ENCODE measurements at regions not wholly inside any gene's neighbourhood (a gene's known extent, or its start where the extent isn't known, plus 50 kb on each side); places are given as distances from the start of the nearest gene placed in this dataset.
"Not testable (repeated sequence)": the region's sequence is repeated elsewhere in the genome, so short reads cannot be mapped to it uniquely, and the experiment has no call there.

GRCh38 chr6:67971812-67972211, 663.3 kb upstream of the ADGRB3 start:
- Histone ChIP-seq H3K4me1 (ENCODE audit: control insufficient read depth in 3 of 3, insufficient read depth in 3 of 3, low read length in 3 of 3) (no peaks in the 10 kb centered on the region), H3K4me3 (ENCODE audit: low read length in 3 of 3) (no peak overlapping the region), H3K27me3 (ENCODE audit: control insufficient read depth in 3 of 3, insufficient read depth in 3 of 3, low read length in 3 of 3) (no peaks in the 10 kb centered on the region), H3K9me3 (ENCODE audit: control insufficient read depth in 3 of 3, low read length in 3 of 3) (no peaks in the 10 kb centered on the region), H3K36me3 (ENCODE audit: control insufficient read depth in 3 of 3, insufficient read depth in 3 of 3, low read length in 3 of 3) (no peaks in the 10 kb centered on the region), H3K27ac (ENCODE audit: low read depth, low read length) (no peak overlapping the region), H3K9ac (ENCODE audit: low read depth in 1 of 3, low read length in 3 of 3) (no peak overlapping the region)

GRCh38 chr6:67966830-67967229, 668.3 kb upstream of the ADGRB3 start:
- no peaks in the 10 kb centered on the region for H3K27me3 ChIP-seq (ENCODE audit: control insufficient read depth in 3 of 3, insufficient read depth in 3 of 3, low read length in 3 of 3)
- H3K36me3 ChIP-seq (ENCODE audit: control insufficient read depth in 3 of 3, insufficient read depth in 3 of 3, low read length in 3 of 3) = no peaks in the 10 kb centered on the region

GRCh38 chr6:67956352-67956751, 678.7 kb upstream of the ADGRB3 start:
- Histone ChIP-seq H3K9ac (ENCODE audit: low read depth in 1 of 3, low read length in 3 of 3) (no peak overlapping the region), H3K27ac (ENCODE audit: low read depth, low read length) (no peak overlapping the region), H3K4me3 (ENCODE audit: low read length in 3 of 3) (no peak overlapping the region), H3K9me3 (ENCODE audit: control insufficient read depth in 3 of 3, low read length in 3 of 3) (peaks cover 0 to 2% (median 0%) of the 10 kb centered on the region in 3 donors), H3K36me3 (ENCODE audit: control insufficient read depth in 3 of 3, insufficient read depth in 3 of 3, low read length in 3 of 3) (no peaks in the 10 kb centered on the region), H3K27me3 (ENCODE audit: control insufficient read depth in 3 of 3, insufficient read depth in 3 of 3, low read length in 3 of 3) (no peaks in the 10 kb centered on the region), H3K4me1 (ENCODE audit: control insufficient read depth in 3 of 3, insufficient read depth in 3 of 3, low read length in 3 of 3) (no peaks in the 10 kb centered on the region)

More at GRCh38 chr6:67966830-67967229, 668.3 kb upstream of the ADGRB3 start:
- H3K4me3 ChIP-seq (ENCODE audit: low read length in 3 of 3) = no peak overlapping the region
- no peak overlapping the region for H3K9ac ChIP-seq (ENCODE audit: low read depth in 1 of 3, low read length in 3 of 3)
- no peak overlapping the region for H3K27ac ChIP-seq (ENCODE audit: low read depth, low read length)
- no peaks in the 10 kb centered on the region for H3K9me3 ChIP-seq (ENCODE audit: control insufficient read depth in 3 of 3, low read length in 3 of 3)
- no peaks in the 10 kb centered on the region for H3K4me1 ChIP-seq (ENCODE audit: control insufficient read depth in 3 of 3, insufficient read depth in 3 of 3, low read length in 3 of 3)

GRCh38 chr6:67952948-67953347, 682.1 kb upstream of the ADGRB3 start:
- H3K9me3 ChIP-seq (ENCODE audit: control insufficient read depth in 3 of 3, low read length in 3 of 3) = peaks cover 0 to 2% (median 0%) of the 10 kb centered on the region in 3 donors
- H3K9ac ChIP-seq (ENCODE audit: low read depth in 1 of 3, low read length in 3 of 3) = no peak overlapping the region
- no peak overlapping the region for H3K4me3 ChIP-seq (ENCODE audit: low read length in 3 of 3)
- no peaks in the 10 kb centered on the region for H3K36me3 ChIP-seq (ENCODE audit: control insufficient read depth in 3 of 3, insufficient read depth in 3 of 3, low read length in 3 of 3)
- no peaks in the 10 kb centered on the region for H3K4me1 ChIP-seq (ENCODE audit: control insufficient read depth in 3 of 3, insufficient read depth in 3 of 3, low read length in 3 of 3)
- H3K27me3 ChIP-seq (ENCODE audit: control insufficient read depth in 3 of 3, insufficient read depth in 3 of 3, low read length in 3 of 3) = no peaks in the 10 kb centered on the region
- H3K27ac ChIP-seq (ENCODE audit: low read depth, low read length) = no peak overlapping the region

GRCh38 chr6:67952121-67952520, 683.0 kb upstream of the ADGRB3 start:
- H3K27me3 ChIP-seq (ENCODE audit: control insufficient read depth in 3 of 3, insufficient read depth in 3 of 3, low read length in 3 of 3) = no peaks in the 10 kb centered on the region
- no peaks in the 10 kb centered on the region for H3K4me1 ChIP-seq (ENCODE audit: control insufficient read depth in 3 of 3, insufficient read depth in 3 of 3, low read length in 3 of 3)
- H3K4me3 ChIP-seq (ENCODE audit: low read length in 3 of 3) = no peak overlapping the region
- no peaks in the 10 kb centered on the region for H3K36me3 ChIP-seq (ENCODE audit: control insufficient read depth in 3 of 3, insufficient read depth in 3 of 3, low read length in 3 of 3)
- peaks cover 0 to 2% (median 0%) of the 10 kb centered on the region in 3 donors for H3K9me3 ChIP-seq (ENCODE audit: control insufficient read depth in 3 of 3, low read length in 3 of 3)
- H3K27ac ChIP-seq (ENCODE audit: low read depth, low read length) = no peak overlapping the region
- no peak overlapping the region for H3K9ac ChIP-seq (ENCODE audit: low read depth in 1 of 3, low read length in 3 of 3)

GRCh38 chr6:67947762-67948161, 687.3 kb upstream of the ADGRB3 start:
- not testable (repeated sequence) for H3K27ac ChIP-seq (ENCODE audit: low read depth, low read length); H3K36me3 ChIP-seq (ENCODE audit: control insufficient read depth in 3 of 3, insufficient read depth in 3 of 3, low read length in 3 of 3); H3K9ac ChIP-seq (ENCODE audit: low read depth in 1 of 3, low read length in 3 of 3); H3K4me3 ChIP-seq (ENCODE audit: low read length in 3 of 3); H3K27me3 ChIP-seq (ENCODE audit: control insufficient read depth in 3 of 3, insufficient read depth in 3 of 3, low read length in 3 of 3); H3K9me3 ChIP-seq (ENCODE audit: control insufficient read depth in 3 of 3, low read length in 3 of 3); H3K4me1 ChIP-seq (ENCODE audit: control insufficient read depth in 3 of 3, insufficient read depth in 3 of 3, low read length in 3 of 3)

- Histone ChIP-seq H3K27me3 (ENCODE audit: control insufficient read depth in 3 of 3, insufficient read depth in 3 of 3, low read length in 3 of 3) (no peaks in the 10 kb centered on the region), H3K36me3 (ENCODE audit: control insufficient read depth in 3 of 3, insufficient read depth in 3 of 3, low read length in 3 of 3) (no peaks in the 10 kb centered on the region), H3K4me1 (ENCODE audit: control insufficient read depth in 3 of 3, insufficient read depth in 3 of 3, low read length in 3 of 3) (no peaks in the 10 kb centered on the region), H3K4me3 (ENCODE audit: low read length in 3 of 3) (no peak overlapping the region), H3K27ac (ENCODE audit: low read depth, low read length) (no peak overlapping the region), H3K9ac (ENCODE audit: low read depth in 1 of 3, low read length in 3 of 3) (no peak overlapping the region), H3K9me3 (ENCODE audit: control insufficient read depth in 3 of 3, low read length in 3 of 3) (peaks cover 0 to 2% (median 0%) of the 10 kb centered on the region in 3 donors)
Observed at GRCh38 chr6:67935976-67936477, 699.1 kb upstream of the ADGRB3 start.

- no peaks in the 10 kb centered on the region for H3K36me3 ChIP-seq (ENCODE audit: control insufficient read depth in 3 of 3, insufficient read depth in 3 of 3, low read length in 3 of 3)
- H3K4me1 ChIP-seq (ENCODE audit: control insufficient read depth in 3 of 3, insufficient read depth in 3 of 3, low read length in 3 of 3) = no peaks in the 10 kb centered on the region
- no peaks in the 10 kb centered on the region for H3K27me3 ChIP-seq (ENCODE audit: control insufficient read depth in 3 of 3, insufficient read depth in 3 of 3, low read length in 3 of 3)
- no peak overlapping the region for H3K27ac ChIP-seq (ENCODE audit: low read depth, low read length)
- H3K9ac ChIP-seq (ENCODE audit: low read depth in 1 of 3, low read length in 3 of 3) = no peak overlapping the region
- H3K9me3 ChIP-seq (ENCODE audit: control insufficient read depth in 3 of 3, low read length in 3 of 3) = no peaks in the 10 kb centered on the region
- no peak overlapping the region for H3K4me3 ChIP-seq (ENCODE audit: low read length in 3 of 3)
Observed at GRCh38 chr6:67933278-67933677, 701.8 kb upstream of the ADGRB3 start.

- H3K36me3 ChIP-seq (ENCODE audit: control insufficient read depth in 3 of 3, insufficient read depth in 3 of 3, low read length in 3 of 3); H3K9ac ChIP-seq (ENCODE audit: low read depth in 1 of 3, low read length in 3 of 3); H3K4me1 ChIP-seq (ENCODE audit: control insufficient read depth in 3 of 3, insufficient read depth in 3 of 3, low read length in 3 of 3); H3K4me3 ChIP-seq (ENCODE audit: low read length in 3 of 3); H3K9me3 ChIP-seq (ENCODE audit: control insufficient read depth in 3 of 3, low read length in 3 of 3); H3K27ac ChIP-seq (ENCODE audit: low read depth, low read length); H3K27me3 ChIP-seq (ENCODE audit: control insufficient read depth in 3 of 3, insufficient read depth in 3 of 3, low read length in 3 of 3): not testable (repeated sequence)
Observed at GRCh38 chr6:67922588-67922987, 712.5 kb upstream of the ADGRB3 start.

GRCh38 chr6:67920040-67920439, 715.0 kb upstream of the ADGRB3 start:
- not testable (repeated sequence) for H3K36me3 ChIP-seq (ENCODE audit: control insufficient read depth in 3 of 3, insufficient read depth in 3 of 3, low read length in 3 of 3); H3K27me3 ChIP-seq (ENCODE audit: control insufficient read depth in 3 of 3, insufficient read depth in 3 of 3, low read length in 3 of 3); H3K9me3 ChIP-seq (ENCODE audit: control insufficient read depth in 3 of 3, low read length in 3 of 3); H3K4me3 ChIP-seq (ENCODE audit: low read length in 3 of 3); H3K27ac ChIP-seq (ENCODE audit: low read depth, low read length); H3K4me1 ChIP-seq (ENCODE audit: control insufficient read depth in 3 of 3, insufficient read depth in 3 of 3, low read length in 3 of 3); H3K9ac ChIP-seq (ENCODE audit: low read depth in 1 of 3, low read length in 3 of 3)

GRCh38 chr6:67916399-67916798, 718.7 kb upstream of the ADGRB3 start:
- Histone ChIP-seq H3K4me1 (ENCODE audit: control insufficient read depth in 3 of 3, insufficient read depth in 3 of 3, low read length in 3 of 3) (no peaks in the 10 kb centered on the region), H3K4me3 (ENCODE audit: low read length in 3 of 3) (no peak overlapping the region), H3K27me3 (ENCODE audit: control insufficient read depth in 3 of 3, insufficient read depth in 3 of 3, low read length in 3 of 3) (no peaks in the 10 kb centered on the region), H3K9ac (ENCODE audit: low read depth in 1 of 3, low read length in 3 of 3) (no peak overlapping the region), H3K27ac (ENCODE audit: low read depth, low read length) (no peak overlapping the region), H3K9me3 (ENCODE audit: control insufficient read depth in 3 of 3, low read length in 3 of 3) (peaks cover 0 to 3% (median 2%) of the 10 kb centered on the region in 3 donors), H3K36me3 (ENCODE audit: control insufficient read depth in 3 of 3, insufficient read depth in 3 of 3, low read length in 3 of 3) (no peaks in the 10 kb centered on the region)
